Peyer's patch (tissue), 4 donors: ENCODE measurements at regions not wholly inside any gene's neighbourhood (a gene's known extent, or its start where the extent isn't known, plus 50 kb on each side); places are given as distances from the start of the nearest gene placed in this dataset.

ENCODE experiments used
- DNase-seq, 3 donors: peaks; one replicate each; pipeline ENCODE4 v3.0.0-alpha.2; 2017 to 2019
- H3K27ac ChIP-seq, 4 donors: fragments of 200-600 bp; sonication (generic); one replicate each; pipeline ENCODE4 v1.5.1; 2016 to 2019
- H3K27me3 ChIP-seq, 2 donors: fragments of 200-600 bp; sonication (generic); one replicate each; pipeline ENCODE4 v1.5.1; 2019
- H3K36me3 ChIP-seq, 3 donors: fragments of 200-600 bp; sonication (generic); one replicate each; pipeline ENCODE4 v1.5.1; 2016 to 2019
- H3K4me1 ChIP-seq, 4 donors: fragments of 200-600 bp; sonication (generic); one replicate each; pipeline ENCODE4 v1.5.1; 2016 to 2019
- H3K4me3 ChIP-seq, 4 donors: fragments of 200-600 bp; sonication (generic); 1 replicate in 3 of 4; 2 replicates in 1 of 4; pipeline ENCODE4 v1.5.1; 2016 to 2019; ENCODE audit warnings: mild to moderate bottlenecking in 1 of 4
- H3K9me3 ChIP-seq, 4 donors: fragments of 200-600 bp; sonication (generic); one replicate each; pipeline ENCODE4 v1.5.1; 2016 to 2019; ENCODE audit warnings: mild to moderate bottlenecking in 1 of 4
- CTCF ChIP-seq, 6 experiments: fragments of 450-650 bp in 4 of 6; fragments of 200-600 bp in 2 of 6; sonication (generic) in 1 of 6; IDR thresholded peaks; one replicate each; pipeline ENCODE4 v1.5.1; 2017 to 2019; ENCODE audit warnings: antibody characterized with exemption in 6 of 6, mild to moderate bottlenecking in 3 of 6, moderate library complexity in 1 of 6
- POLR2A ChIP-seq, 2 donors: fragments of 450-650 bp; IDR thresholded peaks; one replicate each; pipeline ENCODE4 v1.5.1; 2017; ENCODE audit warnings: antibody characterized with exemption in 2 of 2, mild to moderate bottlenecking in 2 of 2, moderate library complexity in 2 of 2

- Histone ChIP-seq H3K4me1 (no peaks in the 10 kb centered on the region), H3K9me3 (no peaks in the 10 kb centered on the region), H3K27me3 (no peaks in the 10 kb centered on the region), H3K4me3 (no peak overlapping the region), H3K27ac (no peak overlapping the region), H3K36me3 (no peaks in the 10 kb centered on the region)
- no peak for DNase-seq
- no peak for TF ChIP-seq POLR2A (IDR thresholded peaks at IDR 0.05)
- TF ChIP-seq CTCF (IDR thresholded peaks at IDR 0.05), result no peak
These were observed 187.8 kb downstream of the FTCDNL1 start for GRCh38 chr2:199663157-199663556.

GRCh38 chr2:199662255-199662654 is 188.7 kb downstream of the FTCDNL1 start:
- H3K27me3 ChIP-seq, result no peaks in the 10 kb centered on the region
- no peak overlapping the region for H3K4me3 ChIP-seq
- no peaks in the 10 kb centered on the region for H3K4me1 ChIP-seq
- no peak overlapping the region for H3K27ac ChIP-seq
- no peak for DNase-seq
- H3K36me3 ChIP-seq, result no peaks in the 10 kb centered on the region
- no peaks in the 10 kb centered on the region for H3K9me3 ChIP-seq
- TF ChIP-seq POLR2A (IDR thresholded peaks at IDR 0.05) (no peak), CTCF (IDR thresholded peaks at IDR 0.05) (no peak)

- DNase-seq, result no peak
- TF ChIP-seq POLR2A (IDR thresholded peaks at IDR 0.05) (no peak), CTCF (IDR thresholded peaks at IDR 0.05) (no peak)
These were observed 190.8 kb downstream of the FTCDNL1 start for GRCh38 chr2:199660167-199660566.

GRCh38 chr2:199659207-199659606 is 191.8 kb downstream of the FTCDNL1 start:
- H3K27me3 ChIP-seq, result no peaks in the 10 kb centered on the region
- no peak for DNase-seq
- no peaks in the 10 kb centered on the region for H3K9me3 ChIP-seq
- H3K4me1 ChIP-seq, result no peaks in the 10 kb centered on the region
- TF ChIP-seq POLR2A (IDR thresholded peaks at IDR 0.05) (no peak), CTCF (IDR thresholded peaks at IDR 0.05) (no peak)
- H3K27ac ChIP-seq, result no peak overlapping the region
- H3K36me3 ChIP-seq, result no peaks in the 10 kb centered on the region
- H3K4me3 ChIP-seq, result peak overlapping the region in 2 of 4 donors; percentile 29 to 38

More at GRCh38 chr2:199660167-199660566, 190.8 kb downstream of the FTCDNL1 start:
- Histone ChIP-seq H3K27ac (no peak overlapping the region), H3K4me1 (no peaks in the 10 kb centered on the region), H3K4me3 (no peak overlapping the region), H3K27me3 (no peaks in the 10 kb centered on the region), H3K36me3 (no peaks in the 10 kb centered on the region), H3K9me3 (no peaks in the 10 kb centered on the region)

GRCh38 chr2:199646439-199646838 is 188.7 kb upstream of the SATB2 start:
- no peak overlapping the region for H3K27ac ChIP-seq
- H3K4me3 ChIP-seq, result no peak overlapping the region
- TF ChIP-seq CTCF (IDR thresholded peaks at IDR 0.05), result no peak
- no peak for TF ChIP-seq POLR2A (IDR thresholded peaks at IDR 0.05)
- no peaks in the 10 kb centered on the region for H3K9me3 ChIP-seq
- no peaks in the 10 kb centered on the region for H3K4me1 ChIP-seq
- no peak for DNase-seq
- H3K36me3 ChIP-seq, result no peaks in the 10 kb centered on the region
- no peaks in the 10 kb centered on the region for H3K27me3 ChIP-seq

- Histone ChIP-seq H3K27ac (no peak overlapping the region), H3K4me1 (no peaks in the 10 kb centered on the region), H3K4me3 (no peak overlapping the region), H3K27me3 (no peaks in the 10 kb centered on the region), H3K9me3 (no peaks in the 10 kb centered on the region), H3K36me3 (no peaks in the 10 kb centered on the region)
- TF ChIP-seq CTCF (IDR thresholded peaks at IDR 0.05) (no peak), POLR2A (IDR thresholded peaks at IDR 0.05) (no peak)
- DNase-seq, result no peak
These were observed 173.4 kb upstream of the SATB2 start for GRCh38 chr2:199631129-199631528.
